22Rv1 (cell line): ENCODE measurements at regions not wholly inside any gene's neighbourhood (a gene's known extent, or its start where the extent isn't known, plus 50 kb on each side); places are given as distances from the start of the nearest gene placed in this dataset.

ENCODE experiments used
- H3K27ac ChIP-seq: fragments of 450-650 bp; 2 replicates; pipeline ENCODE4 v1.5.1; 2017
- ZFX ChIP-seq: fragments of 450-650 bp; IDR thresholded peaks from 2 replicates; pipeline ENCODE4 v1.6.1; 2017; ENCODE audit warnings: antibody characterized with exemption, borderline replicate concordance
- TF ChIP-seq, protein P1 (sequence below): fragments of 450-650 bp; IDR thresholded peaks from 2 replicates; pipeline ENCODE4 v1.5.1; 2017; ENCODE audit warnings: mild to moderate bottlenecking

DNA sequence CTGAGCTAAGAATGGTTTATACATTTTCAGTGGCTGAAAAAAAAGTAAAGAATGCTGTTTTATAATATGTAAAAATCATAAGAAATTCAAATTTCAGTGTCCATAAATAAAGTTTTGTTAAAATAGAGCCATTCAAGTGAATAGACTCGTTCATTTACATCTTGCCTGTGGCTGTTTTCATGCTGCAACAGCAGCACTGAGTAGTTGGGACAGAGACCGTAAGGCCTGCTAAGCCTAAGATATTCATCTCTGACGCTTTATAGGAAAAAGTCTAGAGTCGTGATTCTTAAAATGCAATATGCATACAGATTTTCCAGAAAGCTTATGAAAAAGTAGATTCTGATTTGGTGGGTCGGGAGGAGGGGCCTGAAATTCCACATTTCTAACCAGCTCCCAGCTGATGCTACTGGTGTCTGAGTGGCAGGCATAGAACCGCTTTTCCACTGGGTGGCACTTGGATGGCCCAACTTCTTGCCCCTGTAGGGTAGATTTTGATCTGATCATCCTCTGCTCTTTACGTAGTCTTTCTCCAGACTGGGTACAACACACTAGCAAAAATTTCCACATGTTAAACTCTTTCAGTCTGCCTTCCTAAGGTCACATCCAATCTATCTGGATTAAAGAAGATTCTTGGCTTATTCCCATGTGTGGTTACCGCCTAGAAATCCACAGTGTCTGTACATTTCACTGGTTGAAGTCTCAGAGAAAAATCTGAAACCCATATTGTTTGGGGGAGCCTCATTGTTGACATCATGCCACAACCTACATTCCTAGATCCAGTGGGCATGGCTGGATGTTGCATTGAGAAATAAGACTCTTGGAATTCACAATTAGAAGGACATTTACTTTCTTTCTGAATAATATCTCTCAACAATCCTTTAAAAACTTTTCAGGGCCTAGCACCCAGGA, 151.2 kb downstream of the C12orf75 start:
- TF ChIP-seq ZFX, result no peak
- TF ChIP-seq, protein P1, sequence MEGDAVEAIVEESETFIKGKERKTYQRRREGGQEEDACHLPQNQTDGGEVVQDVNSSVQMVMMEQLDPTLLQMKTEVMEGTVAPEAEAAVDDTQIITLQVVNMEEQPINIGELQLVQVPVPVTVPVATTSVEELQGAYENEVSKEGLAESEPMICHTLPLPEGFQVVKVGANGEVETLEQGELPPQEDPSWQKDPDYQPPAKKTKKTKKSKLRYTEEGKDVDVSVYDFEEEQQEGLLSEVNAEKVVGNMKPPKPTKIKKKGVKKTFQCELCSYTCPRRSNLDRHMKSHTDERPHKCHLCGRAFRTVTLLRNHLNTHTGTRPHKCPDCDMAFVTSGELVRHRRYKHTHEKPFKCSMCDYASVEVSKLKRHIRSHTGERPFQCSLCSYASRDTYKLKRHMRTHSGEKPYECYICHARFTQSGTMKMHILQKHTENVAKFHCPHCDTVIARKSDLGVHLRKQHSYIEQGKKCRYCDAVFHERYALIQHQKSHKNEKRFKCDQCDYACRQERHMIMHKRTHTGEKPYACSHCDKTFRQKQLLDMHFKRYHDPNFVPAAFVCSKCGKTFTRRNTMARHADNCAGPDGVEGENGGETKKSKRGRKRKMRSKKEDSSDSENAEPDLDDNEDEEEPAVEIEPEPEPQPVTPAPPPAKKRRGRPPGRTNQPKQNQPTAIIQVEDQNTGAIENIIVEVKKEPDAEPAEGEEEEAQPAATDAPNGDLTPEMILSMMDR, result no peak
- H3K27ac ChIP-seq, result no peak overlapping the region

GRCh38 chr12:105482951-105483350, 152.5 kb downstream of the C12orf75 start:
- no peak overlapping the region for H3K27ac ChIP-seq
- no peak for TF ChIP-seq ZFX
- TF ChIP-seq, protein P1, result no peak

- H3K27ac ChIP-seq, result no peak overlapping the region
- no peak for TF ChIP-seq ZFX
- TF ChIP-seq, protein P1, result no peak
These were observed 153.2 kb downstream of the C12orf75 start for GRCh38 chr12:105483691-105484090.

DNA sequence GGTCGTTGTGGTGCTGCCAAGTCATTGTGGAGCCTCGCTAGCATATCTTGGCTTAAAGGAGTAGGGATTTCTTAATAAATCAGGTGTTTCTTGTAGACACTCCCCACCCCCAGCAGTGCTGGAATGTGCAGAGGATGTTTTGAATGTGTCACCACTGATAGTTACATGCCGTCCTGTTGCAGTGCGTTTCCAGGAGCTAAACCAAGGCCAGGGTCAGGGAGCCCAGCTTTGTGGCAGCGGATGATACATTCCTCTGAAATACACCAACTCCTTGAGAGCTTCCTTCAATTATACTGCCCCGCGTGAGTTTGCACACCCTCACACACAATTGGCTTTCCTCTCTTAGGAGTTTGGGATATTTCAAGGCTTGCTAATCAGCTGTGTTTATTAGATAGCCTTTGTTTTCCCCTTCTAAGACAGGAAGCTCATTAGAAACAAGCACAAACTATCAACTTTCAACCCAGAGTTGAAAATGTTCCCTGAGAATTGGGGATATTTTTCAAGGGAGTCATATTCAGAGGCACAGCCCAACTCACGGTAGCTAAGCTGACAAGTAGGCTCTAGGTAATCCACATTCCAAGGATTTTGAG, 154.9 kb downstream of the C12orf75 start:
- H3K27ac ChIP-seq, result no peak overlapping the region
- TF ChIP-seq, protein P1, result no peak
- TF ChIP-seq ZFX, result no peak

DNA sequence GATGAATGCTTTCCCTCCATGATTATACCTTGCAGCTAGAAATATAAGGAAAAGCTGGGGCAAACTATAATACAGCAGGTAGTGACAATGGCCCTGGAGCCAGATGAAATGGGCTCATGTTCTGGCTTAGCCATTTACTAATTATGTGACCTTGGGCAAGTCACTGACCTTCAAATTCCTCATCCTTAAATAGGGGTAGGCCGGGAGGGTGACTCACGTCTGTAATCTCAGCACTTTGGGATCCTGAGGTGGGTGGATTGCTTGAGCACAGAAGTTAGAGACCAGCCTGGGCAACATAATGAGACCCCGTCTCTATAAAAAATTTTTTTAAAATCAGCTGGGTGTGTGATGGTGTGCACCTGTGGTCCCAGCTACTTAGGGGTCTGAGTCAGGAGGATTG, 155.4 kb downstream of the C12orf75 start:
- H3K27ac ChIP-seq, result no peak overlapping the region
- TF ChIP-seq, protein P1, result no peak
- no peak for TF ChIP-seq ZFX

- TF ChIP-seq, protein P1, result no peak
- no peak for TF ChIP-seq ZFX
- no peak overlapping the region for H3K27ac ChIP-seq
These were observed 157.5 kb downstream of the C12orf75 start for GRCh38 chr12:105487963-105488362.
